ENCODE measurements at regions not wholly inside any gene's neighbourhood (a gene's known extent, or its start where the extent isn't known, plus 50 kb on each side); places are given as distances from the start of the nearest gene placed in this dataset.

DNA sequence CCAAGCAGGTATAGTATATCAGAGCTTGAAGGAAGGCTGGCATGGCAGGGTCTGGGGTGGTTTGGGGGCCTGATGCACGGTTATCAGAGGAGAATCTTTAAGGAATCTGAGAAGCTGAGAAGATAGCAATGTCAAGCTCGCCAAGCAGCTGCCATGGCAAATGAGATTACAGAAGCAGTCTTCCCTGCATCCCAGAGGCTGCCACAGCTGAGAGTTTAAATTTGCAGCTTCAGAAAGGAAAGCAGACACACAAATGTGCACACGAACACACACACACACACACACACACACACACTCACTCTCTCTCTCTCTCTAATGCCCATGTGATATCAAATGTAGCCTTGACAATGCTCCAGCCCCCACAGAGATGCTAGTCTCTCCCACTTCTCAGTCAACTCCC lies 79.0 kb upstream of the TNC start:
- Histone ChIP-seq H3K9me3 (ENCODE audit: severe bottlenecking) (no peaks in the 10 kb centered on the region), H3K4me3 (ENCODE audit: low read depth, low read length) (no peak overlapping the region), H3K27ac (no peak overlapping the region), H3K36me3 (no peaks in the 10 kb centered on the region), H3K27me3 (ENCODE audit: insufficient read depth, low read depth, severe bottlenecking) (no peaks in the 10 kb centered on the region)
- TF ChIP-seq, protein P1, sequence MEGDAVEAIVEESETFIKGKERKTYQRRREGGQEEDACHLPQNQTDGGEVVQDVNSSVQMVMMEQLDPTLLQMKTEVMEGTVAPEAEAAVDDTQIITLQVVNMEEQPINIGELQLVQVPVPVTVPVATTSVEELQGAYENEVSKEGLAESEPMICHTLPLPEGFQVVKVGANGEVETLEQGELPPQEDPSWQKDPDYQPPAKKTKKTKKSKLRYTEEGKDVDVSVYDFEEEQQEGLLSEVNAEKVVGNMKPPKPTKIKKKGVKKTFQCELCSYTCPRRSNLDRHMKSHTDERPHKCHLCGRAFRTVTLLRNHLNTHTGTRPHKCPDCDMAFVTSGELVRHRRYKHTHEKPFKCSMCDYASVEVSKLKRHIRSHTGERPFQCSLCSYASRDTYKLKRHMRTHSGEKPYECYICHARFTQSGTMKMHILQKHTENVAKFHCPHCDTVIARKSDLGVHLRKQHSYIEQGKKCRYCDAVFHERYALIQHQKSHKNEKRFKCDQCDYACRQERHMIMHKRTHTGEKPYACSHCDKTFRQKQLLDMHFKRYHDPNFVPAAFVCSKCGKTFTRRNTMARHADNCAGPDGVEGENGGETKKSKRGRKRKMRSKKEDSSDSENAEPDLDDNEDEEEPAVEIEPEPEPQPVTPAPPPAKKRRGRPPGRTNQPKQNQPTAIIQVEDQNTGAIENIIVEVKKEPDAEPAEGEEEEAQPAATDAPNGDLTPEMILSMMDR (IDR thresholded peaks at IDR 0.05; ENCODE audit: low read depth, low read length) = no peak
- no peak for DNase-seq

DNA sequence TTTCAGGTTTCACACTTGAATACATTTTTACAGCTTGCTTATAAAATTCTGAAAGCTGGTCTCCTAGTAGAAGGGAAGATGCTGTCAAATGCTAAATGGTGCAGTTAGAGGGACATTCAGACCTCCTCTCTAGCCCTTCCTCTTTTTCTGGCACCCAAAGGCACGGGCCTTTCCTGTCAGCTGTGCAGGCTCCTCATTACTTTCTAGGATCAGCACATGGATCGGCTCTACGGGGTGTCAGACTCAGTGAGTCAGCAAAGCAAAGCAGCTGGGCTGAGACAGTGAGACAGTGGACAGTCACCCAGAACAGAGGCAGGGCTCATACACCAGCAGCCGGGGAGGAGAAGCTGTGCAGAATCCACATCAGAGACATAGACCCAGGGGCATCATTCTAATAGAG lies 80.0 kb upstream of the TNC start:
- TF ChIP-seq, protein P1 (IDR thresholded peaks at IDR 0.05; ENCODE audit: low read depth, low read length) = no peak
- H3K9me3 ChIP-seq (ENCODE audit: severe bottlenecking) = no peaks in the 10 kb centered on the region
- H3K27me3 ChIP-seq (ENCODE audit: insufficient read depth, low read depth, severe bottlenecking) = no peaks in the 10 kb centered on the region
- peak; percentile 51 for DNase-seq
- no peaks in the 10 kb centered on the region for H3K36me3 ChIP-seq
- H3K4me3 ChIP-seq (ENCODE audit: low read depth, low read length) = no peak overlapping the region
- H3K27ac ChIP-seq = no peak overlapping the region

DNA sequence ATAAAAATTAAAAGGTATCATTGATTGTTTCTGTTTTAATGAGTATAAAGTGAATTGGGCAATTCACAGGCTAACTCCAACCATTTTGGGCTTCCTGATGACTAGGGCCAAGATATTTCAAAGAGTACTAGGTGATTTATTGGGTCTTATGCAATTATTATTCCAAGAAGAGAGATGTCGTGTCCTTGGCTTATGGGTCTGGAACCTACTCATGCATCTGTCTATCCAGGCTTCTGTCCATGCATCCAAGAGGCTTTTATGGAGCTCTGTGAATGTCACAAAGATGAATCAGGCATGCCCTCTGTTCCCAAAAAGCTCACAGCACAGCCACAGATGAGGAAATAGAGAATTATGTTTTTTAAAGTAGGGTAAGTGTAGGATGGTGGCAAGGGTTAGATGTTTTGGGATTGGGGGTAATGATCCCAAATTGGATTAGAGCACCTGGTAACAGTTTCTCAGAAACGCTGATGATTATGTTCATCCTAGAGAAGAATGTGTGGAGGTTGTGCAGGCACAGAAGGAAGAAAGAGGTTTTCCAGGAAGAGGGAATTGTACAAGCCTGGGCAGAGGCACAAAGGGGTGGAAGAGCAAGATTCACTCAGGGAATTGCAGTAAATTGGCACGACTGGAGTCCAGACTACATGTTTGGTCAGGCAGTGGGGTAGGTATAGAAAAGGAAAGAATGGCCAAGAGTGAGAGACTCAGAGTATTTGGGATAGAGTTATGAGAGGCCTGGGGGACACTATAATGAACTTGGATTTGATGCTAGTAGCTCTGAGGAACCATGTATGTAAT lies 83.0 kb upstream of the TNC start:
- TF ChIP-seq, protein P1 (IDR thresholded peaks at IDR 0.05; ENCODE audit: low read depth, low read length) = no peak
- H3K27ac ChIP-seq = no peak overlapping the region
- H3K27me3 ChIP-seq (ENCODE audit: insufficient read depth, low read depth, severe bottlenecking) = no peaks in the 10 kb centered on the region
- no peak overlapping the region for H3K4me3 ChIP-seq (ENCODE audit: low read depth, low read length)
- H3K9me3 ChIP-seq (ENCODE audit: severe bottlenecking) = no peaks in the 10 kb centered on the region
- no peaks in the 10 kb centered on the region for H3K36me3 ChIP-seq
- DNase-seq = no peak

DNA sequence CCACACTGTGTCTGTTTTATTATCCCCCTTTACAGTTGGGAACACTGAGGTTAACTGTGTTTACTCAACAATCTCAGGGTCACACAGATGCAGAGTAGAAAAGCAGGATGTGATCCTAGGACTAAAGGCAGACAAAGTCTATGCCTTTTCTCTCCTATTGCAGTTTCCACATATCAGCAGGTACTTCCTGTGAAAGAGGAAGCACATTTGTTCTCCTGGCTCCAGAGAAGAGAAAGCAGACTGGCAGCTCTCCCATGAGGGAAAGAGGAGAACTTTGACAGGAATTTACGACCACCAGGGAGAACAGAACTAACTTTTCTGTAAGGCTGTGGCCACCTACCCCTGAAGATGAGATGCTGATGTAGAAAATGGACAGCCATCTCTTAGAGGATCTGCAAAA lies 84.2 kb upstream of the TNC start:
- Histone ChIP-seq H3K27me3 (ENCODE audit: insufficient read depth, low read depth, severe bottlenecking) (no peaks in the 10 kb centered on the region), H3K4me3 (ENCODE audit: low read depth, low read length) (no peak overlapping the region), H3K27ac (no peak overlapping the region), H3K36me3 (no peaks in the 10 kb centered on the region), H3K9me3 (ENCODE audit: severe bottlenecking) (no peaks in the 10 kb centered on the region)
- DNase-seq = no peak
- TF ChIP-seq, protein P1 (IDR thresholded peaks at IDR 0.05; ENCODE audit: low read depth, low read length) = no peak

DNA sequence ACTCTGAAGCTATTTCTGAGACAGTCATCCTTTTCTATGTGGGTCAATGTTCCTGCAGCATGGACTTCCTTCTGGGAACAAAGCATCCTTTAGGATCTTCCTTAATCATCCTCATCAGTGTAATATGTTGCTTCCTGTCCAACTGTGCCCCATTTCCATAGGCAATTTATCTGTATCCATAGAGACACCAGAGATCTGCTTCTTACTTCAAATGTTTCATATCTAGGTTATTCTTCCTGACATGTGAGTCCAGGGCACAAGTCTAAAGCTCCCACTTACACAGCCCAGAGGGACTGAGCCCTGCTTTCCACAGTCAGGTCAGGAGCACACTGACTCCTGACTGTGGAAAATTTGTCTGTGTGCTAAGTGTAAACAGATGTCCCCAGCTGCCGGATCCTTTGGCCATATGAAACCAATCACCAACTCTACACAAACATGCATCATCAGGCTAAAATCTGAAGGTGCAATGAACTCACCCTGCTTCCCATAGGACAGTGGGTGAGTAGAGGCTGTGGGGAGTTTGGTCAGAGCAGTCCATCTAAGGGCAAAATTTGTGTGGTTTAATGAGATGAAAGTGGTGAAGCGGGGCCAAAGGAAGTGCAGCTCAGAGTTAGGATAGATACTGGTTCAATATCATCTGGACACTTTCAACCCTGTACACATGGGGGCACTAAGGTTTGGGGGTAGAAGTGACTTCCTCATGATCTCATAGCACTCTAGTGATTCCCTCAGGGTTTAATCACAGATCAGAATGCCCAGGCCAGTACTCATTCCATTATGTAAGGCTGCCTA lies 85.2 kb upstream of the TNC start:
- H3K36me3 ChIP-seq = no peaks in the 10 kb centered on the region
- DNase-seq = no peak
- TF ChIP-seq, protein P1 (IDR thresholded peaks at IDR 0.05; ENCODE audit: low read depth, low read length) = no peak
- no peak overlapping the region for H3K4me3 ChIP-seq (ENCODE audit: low read depth, low read length)
- no peaks in the 10 kb centered on the region for H3K27me3 ChIP-seq (ENCODE audit: insufficient read depth, low read depth, severe bottlenecking)
- H3K9me3 ChIP-seq (ENCODE audit: severe bottlenecking) = no peaks in the 10 kb centered on the region
- no peak overlapping the region for H3K27ac ChIP-seq

Measured in WERI-Rb-1 (cell line).